ENCODE measurements at regions not wholly inside any gene's neighbourhood (a gene's known extent, or its start where the extent isn't known, plus 50 kb on each side); places are given as distances from the start of the nearest gene placed in this dataset.

GRCh38 chr13:84670245-84670644, 788.0 kb upstream of the SLITRK1 start:
- TF ChIP-seq CTCF (IDR thresholded peaks at IDR 0.05; ENCODE audit: poor library complexity), result no peak
- TF ChIP-seq EZH2 (IDR thresholded peaks at IDR 0.05; ENCODE audit: borderline replicate concordance), result no peak
- TF ChIP-seq EZH2phosphoT487 (IDR thresholded peaks at IDR 0.05; ENCODE audit: low read depth, severe bottlenecking, unreplicated experiment), result no peak
